HG02870 (cell line): ENCODE measurements at regions not wholly inside any gene's neighbourhood (a gene's known extent, or its start where the extent isn't known, plus 50 kb on each side); places are given as distances from the start of the nearest gene placed in this dataset.

Experiments
- ATAC-seq: cut with Tn5 transposase; IDR thresholded peaks from one replicate; pipeline ENCODE4 v1.9.1; 2021; ENCODE audit warnings: mild to moderate bottlenecking, moderate library complexity; ENCODE audit not compliant: unreplicated experiment

DNA sequence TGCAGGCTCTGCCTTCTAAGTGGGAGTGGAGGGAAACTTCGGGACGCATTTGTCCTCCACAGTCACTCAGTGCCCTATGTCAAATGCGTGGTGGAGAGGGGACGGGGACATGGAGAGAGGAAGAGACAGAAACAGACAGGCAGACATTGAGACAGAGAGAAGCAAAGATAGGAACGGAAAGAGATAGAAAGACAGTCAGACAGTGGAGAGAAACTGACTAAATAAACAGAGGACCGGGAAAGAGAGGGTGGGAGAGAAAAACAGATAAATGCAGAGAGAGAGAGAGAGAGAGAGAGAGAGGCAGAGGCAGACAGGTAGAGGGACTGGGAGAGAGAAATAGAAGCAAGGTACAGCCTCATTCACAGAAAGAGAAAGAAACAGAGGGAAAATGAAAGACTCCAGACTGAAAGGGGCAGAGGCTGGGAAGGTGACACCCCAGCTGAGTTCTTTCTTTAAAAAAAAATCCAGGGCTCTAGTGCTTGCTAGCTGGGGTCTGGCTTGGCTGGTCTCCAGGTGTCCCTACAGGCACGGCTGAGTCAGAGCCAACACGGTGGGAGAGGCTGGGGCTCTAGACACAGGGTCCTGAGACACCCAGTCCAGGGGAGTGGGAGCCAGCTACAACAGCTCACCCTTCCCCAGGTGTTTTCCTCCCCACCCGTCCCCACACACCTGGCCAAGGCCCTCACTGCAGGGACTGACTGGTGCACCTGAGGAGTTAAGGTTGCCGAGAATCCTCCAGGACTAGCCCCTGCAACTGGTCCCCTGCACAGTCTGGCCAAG lies 506.1 kb upstream of the PROK2 start:
- no peak for ATAC-seq

DNA sequence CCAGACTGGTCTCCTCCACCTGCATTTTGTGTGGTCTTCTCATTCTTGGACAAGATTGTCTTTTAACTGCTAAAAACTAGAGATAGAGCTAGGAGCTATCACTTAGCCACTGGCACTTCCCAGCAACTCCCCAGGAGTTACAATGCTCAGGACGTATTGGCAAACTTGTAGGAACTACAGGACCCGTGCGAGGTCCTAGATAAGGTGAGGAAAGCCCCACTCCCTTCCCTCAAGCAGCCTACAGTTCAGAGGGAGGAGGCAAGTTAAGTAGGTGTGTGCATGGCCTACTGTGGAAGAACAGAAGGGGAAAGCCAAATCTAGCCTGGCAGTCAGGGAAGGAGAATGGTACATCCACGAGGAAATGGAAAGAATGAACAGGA lies 504.7 kb upstream of the PROK2 start:
- ATAC-seq = no peak

DNA sequence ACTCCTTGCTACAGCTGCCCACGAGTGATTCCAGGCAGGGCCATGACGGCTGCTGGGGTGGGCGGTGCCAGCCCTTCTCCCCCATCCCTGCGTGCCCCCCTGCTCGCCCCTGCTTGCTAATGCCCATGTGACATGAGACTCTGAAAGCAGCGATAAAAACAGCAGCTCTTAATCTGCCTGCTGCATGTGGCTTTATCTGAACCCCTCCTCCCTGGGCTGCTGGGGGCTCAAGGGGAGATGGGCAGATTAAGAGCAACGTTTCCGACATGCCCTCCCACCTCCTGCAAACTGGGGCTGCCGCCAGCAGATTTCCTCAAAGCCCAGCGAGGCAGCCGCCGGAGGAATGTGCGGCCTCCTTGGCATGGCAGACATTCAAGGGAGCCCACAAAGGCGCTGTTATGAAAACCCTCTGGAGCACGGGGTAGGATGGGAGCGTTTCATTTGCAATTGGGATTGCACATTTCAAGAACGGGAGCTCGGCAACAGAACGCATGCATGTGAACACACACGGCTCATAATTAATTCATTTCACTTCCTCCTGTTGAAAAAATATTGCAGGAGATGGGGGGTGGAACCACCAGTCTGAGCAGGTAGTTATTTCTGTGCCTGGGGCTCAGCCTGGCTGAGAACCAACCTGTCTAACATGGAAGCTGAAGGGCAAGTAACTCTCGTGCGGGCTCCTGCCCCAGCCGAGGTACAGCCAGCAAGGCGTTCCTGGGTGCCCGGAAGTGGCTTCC lies 504.2 kb upstream of the PROK2 start:
- ATAC-seq = no peak

- ATAC-seq = no peak
These were observed 503.0 kb upstream of the PROK2 start for GRCh38 chr3:72287956-72288355.

- ATAC-seq = no peak
These were observed 500.6 kb upstream of the PROK2 start for GRCh38 chr3:72285502-72285901.

DNA sequence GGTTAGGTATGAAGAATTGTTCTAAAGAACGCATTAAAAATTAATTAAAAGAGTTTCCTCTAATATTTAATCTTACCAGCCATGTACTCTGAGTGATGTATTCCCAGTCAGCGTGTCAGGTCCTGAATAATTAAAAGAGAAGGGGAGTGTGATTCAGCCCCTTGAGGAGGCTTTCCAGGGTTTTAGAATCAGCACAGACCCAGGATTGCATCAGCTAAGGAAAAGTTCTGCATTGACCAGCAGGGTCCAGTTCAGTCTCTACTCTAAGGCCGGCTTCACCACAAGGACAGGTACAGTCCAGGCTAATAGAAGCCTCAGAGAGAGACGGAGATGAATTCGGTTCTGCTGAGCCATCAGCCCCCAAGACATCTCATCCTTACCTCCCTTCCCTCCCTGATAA lies 499.5 kb upstream of the PROK2 start:
- no peak for ATAC-seq

- no peak for ATAC-seq
These were observed 498.0 kb upstream of the PROK2 start for GRCh38 chr3:72282918-72283317.

- ATAC-seq = no peak
These were observed 496.6 kb upstream of the PROK2 start for GRCh38 chr3:72281551-72281950.

DNA sequence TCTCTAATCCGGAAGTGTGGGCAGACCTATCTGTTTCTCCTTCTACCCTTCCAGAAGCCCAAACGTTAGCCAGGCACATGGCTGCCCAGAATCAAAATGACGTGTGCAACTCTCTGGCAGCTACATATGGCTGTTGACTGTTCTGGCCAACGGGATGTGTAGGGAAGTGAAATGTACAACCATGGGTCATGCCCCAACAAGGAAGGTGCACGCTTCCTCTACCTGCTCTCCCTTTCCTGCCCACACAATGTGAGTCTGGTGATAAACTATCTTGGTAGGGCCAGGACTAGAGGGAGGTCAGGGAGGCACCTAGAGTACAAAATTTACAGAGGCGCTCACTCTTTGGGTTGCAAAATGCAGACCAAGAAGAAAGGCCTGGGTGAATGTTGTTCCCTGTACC lies 495.9 kb upstream of the PROK2 start:
- ATAC-seq = no peak

DNA sequence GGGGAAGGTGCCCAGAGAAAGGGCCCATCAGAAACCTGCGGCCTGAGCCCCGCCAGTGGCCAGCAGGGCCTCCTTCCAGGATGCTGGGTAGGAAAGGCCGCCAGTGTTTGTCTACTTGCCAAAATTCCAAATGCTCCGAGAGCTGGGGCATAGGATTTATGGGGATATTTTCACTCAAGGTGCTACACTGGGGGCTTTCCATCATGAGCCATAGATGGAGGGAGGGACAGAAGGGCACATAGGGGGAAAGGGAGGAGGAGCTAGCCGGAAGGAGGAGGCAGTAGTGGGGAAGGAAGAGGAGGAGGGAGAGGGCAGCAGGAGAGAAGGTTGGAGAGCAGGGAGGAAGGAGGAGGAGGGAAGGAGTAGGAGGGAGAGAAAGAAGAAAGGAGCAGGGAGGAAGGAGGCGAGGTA lies 494.7 kb upstream of the PROK2 start:
- no peak for ATAC-seq

GRCh38 chr3:72279068-72279604 lies 494.2 kb upstream of the PROK2 start:
- ATAC-seq = no peak

DNA sequence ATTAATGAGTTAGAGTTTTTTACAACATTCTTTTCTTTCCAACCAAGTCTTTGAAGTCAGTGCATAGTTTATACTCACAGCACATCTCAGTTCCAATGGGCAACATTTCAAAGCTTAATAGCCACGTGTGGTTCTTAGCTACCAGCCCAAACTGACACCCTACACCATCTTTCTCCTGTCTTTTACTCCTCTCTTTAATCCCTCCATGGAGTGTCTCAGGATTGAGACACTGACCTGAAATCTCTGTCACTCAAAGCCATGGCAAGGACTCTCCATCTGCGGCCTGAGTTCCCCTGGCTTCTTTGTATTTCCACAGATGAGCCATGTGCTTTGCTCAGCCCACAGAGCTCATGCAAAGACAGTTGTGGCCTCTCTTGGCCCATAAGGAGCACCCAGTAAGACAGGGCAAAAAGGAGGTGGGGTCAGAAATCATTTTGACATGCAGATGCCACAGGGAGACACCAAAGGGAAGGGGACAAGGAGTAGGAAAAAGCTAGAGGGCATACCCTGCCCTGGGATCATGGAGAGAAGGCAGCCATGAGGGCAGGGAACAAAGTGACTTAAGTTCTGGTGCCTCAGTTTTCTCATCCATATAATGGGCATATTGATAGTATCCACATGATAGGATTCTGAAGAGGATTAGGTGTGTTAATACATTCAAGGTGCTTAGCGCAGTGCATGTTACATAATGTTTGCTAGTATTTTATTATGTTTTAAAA lies 493.6 kb upstream of the PROK2 start:
- ATAC-seq = no peak

GRCh38 chr3:72277710-72278109 lies 492.8 kb upstream of the PROK2 start:
- ATAC-seq = no peak

GRCh38 chr3:72276806-72277205 lies 491.9 kb upstream of the PROK2 start:
- ATAC-seq = no peak

DNA sequence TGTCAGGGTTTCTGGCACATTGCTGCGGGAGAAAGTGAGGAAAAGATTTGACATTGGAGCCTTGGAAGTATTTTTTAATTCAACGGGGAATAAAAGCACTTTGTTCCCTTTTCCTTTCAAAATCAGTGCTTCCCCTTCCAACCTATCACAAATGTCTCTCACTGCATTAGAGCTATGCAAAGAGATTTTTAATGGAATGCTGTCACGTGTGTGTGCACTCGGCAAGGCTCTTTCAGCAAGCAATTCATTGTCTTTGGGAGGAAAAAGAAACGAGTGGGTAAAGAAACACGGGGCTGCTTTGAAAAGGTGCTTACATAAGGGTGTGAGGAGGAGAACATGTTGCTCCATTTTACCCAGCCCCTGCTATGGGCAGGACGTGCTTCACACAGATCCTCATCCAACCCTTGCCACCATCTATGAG lies 490.4 kb upstream of the PROK2 start:
- no peak for ATAC-seq

DNA sequence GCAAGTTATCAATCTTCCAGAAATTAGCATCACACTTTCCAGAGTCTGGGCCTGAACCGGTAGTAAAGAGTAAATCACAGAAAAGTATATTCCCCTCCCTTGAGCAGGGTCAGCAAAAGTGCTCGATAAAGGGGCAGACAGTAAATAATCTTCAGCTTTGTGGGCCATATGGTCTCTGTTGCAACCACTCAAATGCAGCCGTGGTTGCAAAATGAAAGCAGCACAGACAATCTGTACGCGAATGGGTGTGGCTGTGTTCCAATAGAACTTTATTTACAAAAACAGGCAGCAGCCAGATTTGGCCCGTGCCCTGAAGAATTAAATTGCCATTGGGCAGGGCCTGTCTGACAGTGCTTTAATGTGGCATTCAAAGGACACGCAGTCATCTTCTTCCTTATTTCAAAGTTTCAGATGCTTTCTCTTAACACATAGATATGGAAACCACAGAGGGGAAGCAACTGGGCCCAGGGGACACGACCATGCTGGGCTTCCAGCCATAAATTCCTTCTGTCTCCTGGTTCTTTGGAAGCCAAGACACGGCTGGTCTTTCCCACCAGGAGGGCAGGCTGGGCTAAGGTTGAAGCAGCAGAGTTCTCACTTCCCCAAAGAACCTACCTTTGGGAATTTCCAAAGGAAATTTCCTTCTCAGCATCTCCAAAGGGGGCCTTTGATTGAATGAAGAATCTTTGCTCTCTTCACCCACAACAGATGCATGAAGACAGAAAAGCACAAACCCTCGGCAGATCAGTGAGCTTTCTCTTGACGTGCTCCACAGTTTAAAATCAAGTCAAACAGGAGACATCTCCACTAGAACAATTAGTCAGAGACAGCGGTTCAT lies 489.8 kb upstream of the PROK2 start:
- ATAC-seq = peak; percentile 63

- no peak for ATAC-seq
These were observed 488.7 kb upstream of the PROK2 start for GRCh38 chr3:72273615-72274014.

DNA sequence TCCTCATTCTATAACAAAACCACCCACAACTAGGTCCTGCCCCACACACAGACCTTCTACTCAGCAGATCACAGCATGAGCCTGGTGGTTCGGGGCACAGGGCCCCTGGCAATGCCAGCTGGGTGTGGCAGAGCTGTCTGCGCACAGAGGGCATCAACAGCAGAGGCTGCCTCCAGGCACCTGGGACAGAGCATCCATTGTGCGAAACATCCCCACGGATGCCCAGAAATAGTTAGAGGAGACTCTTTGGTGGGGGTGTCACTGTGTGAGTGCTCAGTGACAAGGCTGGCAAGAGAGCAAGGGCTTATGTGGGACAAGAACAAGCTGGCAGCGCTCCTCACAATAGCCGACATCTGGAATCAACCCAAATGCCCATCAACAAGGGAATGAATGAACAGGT lies 487.4 kb upstream of the PROK2 start:
- ATAC-seq = no peak

DNA sequence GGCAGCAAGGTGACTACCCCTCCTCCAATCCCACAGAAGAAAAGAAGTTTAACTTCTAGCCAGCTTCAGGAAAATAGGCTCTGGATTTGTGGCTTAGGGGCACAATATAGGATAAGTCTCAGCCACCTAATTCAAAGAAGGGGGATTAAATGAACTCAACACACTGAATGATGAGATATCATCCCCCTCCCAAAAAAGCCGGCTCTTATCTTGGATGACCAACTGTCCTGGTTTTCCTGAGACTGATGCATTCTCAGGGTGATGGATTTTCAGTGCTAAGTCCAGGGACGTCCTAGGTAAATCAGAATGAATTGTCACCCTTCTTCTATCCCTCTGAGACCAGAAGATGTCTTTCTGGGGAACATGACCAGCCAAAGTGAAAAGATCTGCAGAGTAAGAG lies 487.0 kb upstream of the PROK2 start:
- no peak for ATAC-seq

GRCh38 chr3:72271216-72271615 lies 486.3 kb upstream of the PROK2 start:
- ATAC-seq = no peak

GRCh38 chr3:72270730-72271129 lies 485.8 kb upstream of the PROK2 start:
- no peak for ATAC-seq
